ENCODE measurements at regions not wholly inside any gene's neighbourhood (a gene's known extent, or its start where the extent isn't known, plus 50 kb on each side); places are given as distances from the start of the nearest gene placed in this dataset.

DNA sequence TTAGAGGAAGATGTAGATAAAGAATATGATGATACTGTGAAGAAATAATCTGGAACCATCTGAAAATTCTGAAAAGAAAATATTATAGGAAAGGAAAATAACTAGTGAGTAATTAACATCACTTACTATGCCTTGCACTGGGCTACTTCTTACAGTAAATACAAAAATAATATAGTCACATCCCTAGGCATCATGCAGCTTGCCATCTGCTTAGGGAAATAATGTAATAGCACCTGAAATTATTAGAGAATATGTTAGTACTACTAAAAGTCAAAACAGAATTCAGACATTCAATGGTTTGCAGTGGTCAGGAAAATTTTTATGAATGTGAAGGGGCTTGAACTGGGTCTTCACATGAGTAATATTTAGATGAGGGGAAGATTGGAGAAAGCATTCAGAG is 272.2 kb upstream of the EMCN start:
- no peak overlapping the region for H3K4me3 Mint-ChIP-seq
- Histone ChIP-seq H3K14ac (ENCODE audit: insufficient read depth, low read length) (no peak overlapping the region), H3K23ac (ENCODE audit: insufficient read length, low read depth, low read length) (no peak overlapping the region), H4K8ac (replicated peaks; ENCODE audit: insufficient read length, low read depth, low read length) (no peak overlapping the region), H3T11ph (ENCODE audit: low read length) (no peak overlapping the region), H3K56ac (ENCODE audit: insufficient read length, low read depth, low read length) (no peak overlapping the region), H2BK20ac (ENCODE audit: low read depth, low read length, poor library complexity, severe bottlenecking) (no peak overlapping the region), H3K23me2 (ENCODE audit: insufficient read length, low read depth, low read length, poor library complexity, severe bottlenecking) (no peaks in the 10 kb centered on the region), H2BK120ac (ENCODE audit: low read depth, low read length, poor library complexity, severe bottlenecking) (no peak overlapping the region), H3K4ac (ENCODE audit: low read depth, low read length) (no peak overlapping the region), H4K20me1 (ENCODE audit: control insufficient read depth, insufficient read depth, insufficient read length) (no peaks in the 10 kb centered on the region), H4K91ac (ENCODE audit: insufficient read length, low read depth, low read length) (no peak overlapping the region), H2BK5ac (ENCODE audit: insufficient read length, low read length) (no peak overlapping the region), H4K5ac (ENCODE audit: insufficient read length, low read depth, low read length) (no peak overlapping the region), H3K27me3 (ENCODE audit: insufficient read depth, low read length) (no peaks in the 10 kb centered on the region), H3K79me2 (ENCODE audit: insufficient read depth, low read length) (no peaks in the 10 kb centered on the region), H3K9me3 (ENCODE audit: control insufficient read depth, low read depth, low read length) (no peaks in the 10 kb centered on the region), H2BK12ac (ENCODE audit: insufficient read length, low read depth, low read length) (no peak overlapping the region), H3K4me2 (ENCODE audit: insufficient read depth, insufficient read length, low read length) (no peak overlapping the region), H2AK5ac (ENCODE audit: insufficient read length, low read length) (no peak overlapping the region), H2BK15ac (ENCODE audit: low read depth, low read length) (no peak overlapping the region), H3K9ac (ENCODE audit: extremely low read depth, insufficient read length, low read length) (no peak overlapping the region), H3K79me1 (ENCODE audit: insufficient read depth, low read depth, low read length, poor library complexity, severe bottlenecking) (no peaks in the 10 kb centered on the region), H3K27ac (ENCODE audit: insufficient read length, low read depth, low read length) (no peak overlapping the region), H2AFZ (ENCODE audit: low read length) (no peak overlapping the region), H3K18ac (ENCODE audit: insufficient read length, low read depth, low read length) (no peak overlapping the region), H3K4me1 (ENCODE audit: insufficient read depth, low read length) (peaks cover 3% of the 10 kb centered on the region; the same call in 1 of the 2 replicates)
- peaks cover 21 to 26% of the 10 kb centered on the region in 2 experiments for H3K4me1 Mint-ChIP-seq
- no peak for DNase-seq
- no peak for TF ChIP-seq CTCF (conservative IDR thresholded peaks at IDR 0.05)
- no peaks in the 10 kb centered on the region for H3K36me3 Mint-ChIP-seq (ENCODE audit: insufficient read depth in 1 of 3, low read depth in 3 of 3)
- H3K27me3 Mint-ChIP-seq (ENCODE audit: low read depth): no peaks in the 10 kb centered on the region
- H3K27ac Mint-ChIP-seq: no peak overlapping the region
- no peaks in the 10 kb centered on the region for H3K9me3 Mint-ChIP-seq

All from H9 (cell line).